Left renal pelvis (tissue), 4 donors: ENCODE measurements at regions not wholly inside any gene's neighbourhood (a gene's known extent, or its start where the extent isn't known, plus 50 kb on each side); places are given as distances from the start of the nearest gene placed in this dataset.

ENCODE experiments used
- DNase-seq, 4 donors: peaks; one replicate each; pipeline ENCODE4 v3.0.0-alpha.2; 2013; ENCODE audit warnings: low read depth in 4 of 4, low spot score in 3 of 4

DNA sequence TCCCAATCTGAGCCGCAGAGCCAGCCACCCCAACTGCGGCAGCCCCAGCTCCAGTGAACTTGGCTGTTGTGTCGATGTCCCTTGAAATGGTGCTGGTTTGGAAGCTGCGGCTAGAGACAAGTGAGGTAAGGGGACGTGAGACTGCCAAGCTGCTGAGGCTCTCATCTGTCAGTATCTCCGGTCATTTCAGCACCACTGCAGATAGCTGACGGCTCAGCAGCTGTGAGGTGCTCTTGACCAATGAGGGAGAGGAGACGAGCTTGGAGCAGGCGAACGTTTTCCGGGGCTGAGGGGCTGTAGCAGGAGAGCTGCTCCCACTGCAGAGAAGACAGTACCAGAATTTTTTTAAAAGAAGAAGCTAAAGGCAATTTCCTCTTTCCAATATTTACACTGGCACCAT, 175.5 kb upstream of the CASK start:
- DNase-seq: no peak

GRCh38 chrX:42097486-42097885, 174.1 kb upstream of the CASK start:
- DNase-seq: no peak

GRCh38 chrX:42096265-42096920, 173.0 kb upstream of the CASK start:
- DNase-seq: no peak

GRCh38 chrX:42094218-42094617, 170.9 kb upstream of the CASK start:
- no peak for DNase-seq

GRCh38 chrX:42093756-42094155, 170.4 kb upstream of the CASK start:
- DNase-seq: no peak

- no peak for DNase-seq
Observed at GRCh38 chrX:42090395-42090794, 167.0 kb upstream of the CASK start.

- DNase-seq: no peak
Observed at GRCh38 chrX:42089031-42089430, 165.7 kb upstream of the CASK start.

GRCh38 chrX:42087960-42088359, 164.6 kb upstream of the CASK start:
- DNase-seq: no peak

- no peak for DNase-seq
Observed at GRCh38 chrX:42085836-42086235, 162.5 kb upstream of the CASK start.

DNA sequence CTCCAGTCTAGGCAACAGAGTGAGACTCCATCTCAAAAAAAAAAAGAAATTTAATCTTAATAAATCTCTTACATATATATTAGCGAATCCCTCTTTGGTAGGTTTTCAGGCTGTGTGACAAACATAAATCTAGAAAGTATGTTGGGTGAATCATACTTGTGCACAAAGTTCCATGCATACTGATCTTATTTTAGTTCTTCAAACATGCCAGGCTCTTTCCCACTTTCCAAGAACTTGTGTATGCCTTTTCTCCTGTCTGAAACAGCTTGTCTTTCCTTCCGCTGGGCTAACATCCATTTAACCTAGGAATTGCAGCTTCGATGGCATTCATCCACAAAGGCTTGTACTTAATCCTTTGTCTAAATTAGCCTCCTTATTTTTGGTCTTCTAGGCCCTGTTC, 156.6 kb upstream of the CASK start:
- DNase-seq: no peak

DNA sequence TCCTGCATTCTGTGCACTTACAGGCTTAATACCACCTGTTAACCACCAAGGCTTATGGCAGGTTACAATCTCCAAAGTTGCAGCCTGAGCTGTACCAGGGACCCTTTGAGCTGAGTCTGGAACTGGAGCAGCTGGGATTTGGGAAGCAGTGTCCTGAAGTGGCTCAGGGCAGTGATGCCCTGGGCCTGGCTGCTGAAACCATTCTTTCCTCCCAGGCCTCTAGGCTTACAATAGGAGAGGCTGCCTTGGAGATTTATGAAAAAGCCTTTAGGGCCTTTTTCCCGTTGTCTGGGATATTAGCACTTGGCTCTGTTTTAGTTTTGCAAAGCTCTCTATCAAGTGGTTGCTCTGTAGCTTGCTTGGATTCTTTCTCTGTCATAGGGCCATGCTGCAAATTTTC, 154.3 kb upstream of the CASK start:
- no peak for DNase-seq

GRCh38 chrX:42075032-42075431, 151.7 kb upstream of the CASK start:
- no peak for DNase-seq

GRCh38 chrX:42073448-42073847, 150.1 kb upstream of the CASK start:
- DNase-seq: no peak

- DNase-seq: no peak
Observed at GRCh38 chrX:42070866-42071265, 147.5 kb upstream of the CASK start.

GRCh38 chrX:42054256-42054655, 130.9 kb upstream of the CASK start:
- DNase-seq: no peak

DNA sequence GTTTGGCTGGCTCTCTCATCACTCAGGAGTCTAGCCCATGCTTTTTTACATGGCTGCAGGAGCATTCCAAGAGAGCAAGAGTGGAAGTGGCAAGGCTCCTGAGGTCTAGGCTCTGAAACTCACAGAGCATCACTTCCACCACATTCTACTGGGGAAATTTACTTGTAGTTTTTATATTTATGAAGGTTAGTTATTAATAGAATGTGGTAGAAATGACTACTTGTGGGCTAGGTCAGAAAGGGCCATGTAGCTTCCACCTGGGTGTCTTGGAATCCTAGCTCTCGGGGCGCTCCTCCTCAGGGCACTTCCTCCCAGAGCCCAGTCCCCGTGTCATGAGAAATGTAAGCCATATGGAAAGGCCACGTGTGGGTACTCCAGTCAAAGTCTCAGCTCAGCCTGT, 127.0 kb upstream of the CASK start:
- no peak for DNase-seq

DNA sequence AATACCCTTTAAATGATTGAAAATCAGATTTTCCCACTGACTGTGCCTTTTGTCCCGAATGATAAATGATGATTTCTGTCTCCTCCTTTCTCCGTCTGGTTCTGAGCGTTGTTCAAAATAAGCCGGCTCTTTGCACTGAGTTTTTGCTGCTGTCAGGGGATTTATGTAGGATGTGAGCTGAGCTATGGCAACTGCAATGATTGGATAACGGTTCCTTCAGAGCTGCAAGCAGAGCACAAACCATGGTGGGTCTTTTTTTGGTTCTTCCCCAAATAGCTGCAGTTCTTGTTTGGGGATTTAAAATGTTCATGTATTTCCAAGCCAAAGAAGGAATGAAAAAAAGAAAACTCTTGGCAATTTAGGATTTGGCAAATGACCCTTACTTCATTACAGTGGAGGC, 124.5 kb upstream of the CASK start:
- no peak for DNase-seq

GRCh38 chrX:42028109-42028508, 104.8 kb upstream of the CASK start:
- DNase-seq: no peak

DNA sequence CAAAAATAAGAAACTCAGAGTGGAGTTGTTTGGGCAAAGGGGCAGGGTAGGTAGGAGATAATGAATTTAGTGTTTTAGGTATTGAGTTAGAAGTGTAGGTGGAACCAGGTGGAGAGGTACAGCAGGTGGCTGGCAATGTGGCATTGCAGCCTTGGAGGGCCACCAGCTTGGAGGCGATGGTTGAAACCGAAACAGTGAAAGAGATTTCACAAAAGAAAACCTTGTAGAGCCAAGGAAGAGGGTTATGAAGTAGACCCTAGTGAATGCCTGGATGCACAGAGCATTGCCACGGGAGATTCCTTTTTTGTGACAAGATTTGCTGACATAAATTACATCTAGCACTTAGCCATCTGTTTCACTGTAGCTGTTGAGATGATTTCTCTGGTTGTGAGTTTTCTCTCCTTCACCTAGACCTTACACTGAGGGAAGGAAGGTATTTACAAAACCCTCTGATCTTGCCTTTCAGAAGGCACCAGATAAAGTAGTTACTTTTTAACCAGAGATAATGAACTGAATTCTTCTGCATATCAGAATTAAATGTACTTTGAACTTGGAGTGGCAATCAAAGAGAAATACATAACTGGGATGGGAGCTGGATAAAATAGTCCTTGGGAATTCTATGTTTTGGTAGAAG, 104.1 kb upstream of the CASK start:
- DNase-seq: no peak

DNA sequence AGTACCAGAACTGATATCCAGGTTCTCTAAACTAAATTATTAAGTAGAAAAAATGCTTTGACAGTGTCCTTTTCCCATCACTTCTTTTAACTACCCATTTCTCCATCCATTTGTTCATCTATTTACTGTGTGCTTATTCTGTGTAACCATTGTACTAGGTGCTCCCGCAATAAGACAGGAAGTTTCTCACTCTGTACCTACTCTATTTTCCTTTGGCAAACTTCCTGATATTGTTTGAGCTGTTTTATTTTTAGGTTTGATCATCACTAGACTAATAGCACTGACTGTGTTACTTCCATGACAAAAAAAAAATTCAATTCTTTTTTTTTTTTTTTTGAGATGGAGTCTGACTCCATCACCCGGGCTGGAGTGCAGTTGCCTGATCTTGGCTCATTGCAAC, 102.5 kb upstream of the CASK start:
- DNase-seq: no peak

GRCh38 chrX:42023122-42023521, 99.8 kb upstream of the CASK start:
- DNase-seq: no peak

DNA sequence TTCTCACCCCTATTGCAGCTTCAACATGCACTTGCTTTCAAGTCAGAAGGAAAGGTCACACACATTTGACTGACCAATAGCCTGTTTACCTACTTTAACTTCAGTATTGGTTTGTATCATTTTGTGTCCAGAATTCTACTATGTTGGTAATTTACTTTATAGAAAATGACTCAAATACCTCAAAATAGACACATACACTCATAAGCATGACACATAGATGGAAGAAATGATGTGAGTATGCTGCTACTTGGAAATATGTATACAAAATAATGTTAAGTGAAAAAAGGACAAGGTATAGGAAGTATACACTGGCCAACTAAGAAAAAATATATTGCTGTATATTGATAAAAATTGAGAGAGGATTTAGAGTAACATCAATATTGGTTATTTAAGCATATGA, 98.8 kb upstream of the CASK start:
- DNase-seq: no peak

DNA sequence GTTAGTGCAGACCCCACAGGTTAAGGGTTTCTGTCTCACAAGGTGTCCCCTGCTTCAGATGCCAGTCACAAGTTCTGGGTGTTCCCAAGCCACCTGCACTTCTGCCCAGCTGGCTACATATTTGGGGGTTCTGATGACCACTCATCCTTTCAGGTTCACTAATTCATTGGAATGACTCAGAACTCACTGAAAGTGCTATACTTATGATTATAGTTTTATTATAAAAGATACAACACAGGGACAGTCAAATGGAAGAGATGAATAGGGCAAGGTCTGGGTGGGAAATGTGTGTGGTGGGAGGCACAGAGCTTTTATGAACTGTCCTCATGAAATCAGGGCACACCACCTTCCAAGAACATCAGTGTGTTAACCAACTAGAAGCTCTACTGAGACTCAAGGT, 97.7 kb upstream of the CASK start:
- DNase-seq: no peak
